ENCODE measurements at regions not wholly inside any gene's neighbourhood (a gene's known extent, or its start where the extent isn't known, plus 50 kb on each side); places are given as distances from the start of the nearest gene placed in this dataset.

DNA sequence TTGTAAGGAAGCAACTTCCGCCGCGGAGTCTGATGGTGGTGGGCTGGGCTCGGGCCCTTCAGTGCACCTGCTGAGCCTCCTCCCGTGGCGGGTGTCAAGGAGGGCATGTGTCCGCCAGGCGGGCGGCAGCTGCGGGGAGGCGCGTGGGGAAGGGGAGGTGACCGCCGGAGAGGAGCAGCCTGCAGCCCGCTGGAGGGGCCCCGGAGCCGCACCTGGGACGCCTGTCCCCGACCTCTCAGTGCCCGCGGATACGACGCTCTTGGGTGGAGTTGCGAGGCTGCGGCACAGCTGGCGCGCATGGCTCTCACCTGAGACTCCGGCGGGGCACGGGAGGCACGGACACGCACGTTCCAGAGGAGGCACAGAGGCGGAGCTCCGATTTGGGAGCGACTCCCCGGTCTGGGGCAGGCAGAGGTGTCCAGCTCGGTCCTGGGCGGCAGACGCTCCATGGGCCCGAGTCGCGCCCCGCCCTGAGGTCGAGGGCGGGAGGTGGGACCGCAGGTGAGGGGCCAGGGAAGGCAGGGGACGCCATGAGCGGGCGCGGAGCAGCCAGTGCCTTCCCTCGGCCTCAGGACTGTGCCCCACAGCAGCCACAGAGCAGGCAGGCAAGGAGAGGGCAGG, 50.2 kb upstream of the PRR20G start:
- TF ChIP-seq, protein P1, sequence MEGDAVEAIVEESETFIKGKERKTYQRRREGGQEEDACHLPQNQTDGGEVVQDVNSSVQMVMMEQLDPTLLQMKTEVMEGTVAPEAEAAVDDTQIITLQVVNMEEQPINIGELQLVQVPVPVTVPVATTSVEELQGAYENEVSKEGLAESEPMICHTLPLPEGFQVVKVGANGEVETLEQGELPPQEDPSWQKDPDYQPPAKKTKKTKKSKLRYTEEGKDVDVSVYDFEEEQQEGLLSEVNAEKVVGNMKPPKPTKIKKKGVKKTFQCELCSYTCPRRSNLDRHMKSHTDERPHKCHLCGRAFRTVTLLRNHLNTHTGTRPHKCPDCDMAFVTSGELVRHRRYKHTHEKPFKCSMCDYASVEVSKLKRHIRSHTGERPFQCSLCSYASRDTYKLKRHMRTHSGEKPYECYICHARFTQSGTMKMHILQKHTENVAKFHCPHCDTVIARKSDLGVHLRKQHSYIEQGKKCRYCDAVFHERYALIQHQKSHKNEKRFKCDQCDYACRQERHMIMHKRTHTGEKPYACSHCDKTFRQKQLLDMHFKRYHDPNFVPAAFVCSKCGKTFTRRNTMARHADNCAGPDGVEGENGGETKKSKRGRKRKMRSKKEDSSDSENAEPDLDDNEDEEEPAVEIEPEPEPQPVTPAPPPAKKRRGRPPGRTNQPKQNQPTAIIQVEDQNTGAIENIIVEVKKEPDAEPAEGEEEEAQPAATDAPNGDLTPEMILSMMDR (IDR thresholded peaks at IDR 0.05; ENCODE audit: control insufficient read depth, extremely low read depth, insufficient read depth), result no peak
- no peak for DNase-seq (ENCODE audit: low read depth)
- no peak overlapping the region for H3K4me3 ChIP-seq (ENCODE audit: low read depth, low read length)
